KBM-7 (cell line): ENCODE measurements at regions not wholly inside any gene's neighbourhood (a gene's known extent, or its start where the extent isn't known, plus 50 kb on each side); places are given as distances from the start of the nearest gene placed in this dataset.

Experiments
- DNase-seq: peaks from one replicate; pipeline ENCODE4 v3.0.0-alpha.2; 2015
- in situ Hi-C: fragments of 300-500 bp; cut with MboI; formaldehyde crosslinking; loops from 2 replicates; pipeline ENCODE4 v1.14.3; 2020; ENCODE audit warnings: low sequenced_read_pairs, low pct_unique_long_range_greater_than_20kb, mixed read lengths

GRCh38 chr2:41735006-41735405 is 312.8 kb upstream of the PKDCC start:
- in situ Hi-C loops, result no loop called here
- DNase-seq, result no peak

- DNase-seq, result no peak
- in situ Hi-C loops, result no loop called here
These were observed 312.3 kb upstream of the PKDCC start for GRCh38 chr2:41735476-41735875.

- in situ Hi-C loops, result no loop called here
- DNase-seq, result no peak
These were observed 311.7 kb upstream of the PKDCC start for GRCh38 chr2:41736105-41736567.

- in situ Hi-C loops, result no loop called here
- no peak for DNase-seq
These were observed 311.2 kb upstream of the PKDCC start for GRCh38 chr2:41736586-41736985.

- no peak for DNase-seq
- in situ Hi-C loops, result no loop called here
These were observed 309.9 kb upstream of the PKDCC start for GRCh38 chr2:41737888-41738287.

GRCh38 chr2:41741951-41742595 is 305.7 kb upstream of the PKDCC start:
- in situ Hi-C loops, result no loop called here
- no peak for DNase-seq

GRCh38 chr2:41743324-41743723 is 304.5 kb upstream of the PKDCC start:
- DNase-seq, result no peak
- in situ Hi-C loops, result no loop called here

- DNase-seq, result no peak
- in situ Hi-C loops, result no loop called here
These were observed 297.0 kb upstream of the PKDCC start for GRCh38 chr2:41750829-41751228.

GRCh38 chr2:41759880-41760279 is 287.9 kb upstream of the PKDCC start:
- in situ Hi-C loops, result no loop called here
- DNase-seq, result no peak

- in situ Hi-C loops, result no loop called here
- DNase-seq, result no peak
These were observed 284.7 kb upstream of the PKDCC start for GRCh38 chr2:41763141-41763540.

GRCh38 chr2:41764131-41764530 is 283.7 kb upstream of the PKDCC start:
- in situ Hi-C loops, result no loop called here
- no peak for DNase-seq

- DNase-seq, result no peak
- in situ Hi-C loops, result no loop called here
These were observed 282.9 kb upstream of the PKDCC start for GRCh38 chr2:41764919-41765318.

GRCh38 chr2:41768310-41768709 is 279.5 kb upstream of the PKDCC start:
- in situ Hi-C loops, result no loop called here
- no peak for DNase-seq

GRCh38 chr2:41771710-41772109 is 276.1 kb upstream of the PKDCC start:
- in situ Hi-C loops, result no loop called here

GRCh38 chr2:41772697-41773096 is 275.1 kb upstream of the PKDCC start:
- in situ Hi-C loops, result no loop called here
- DNase-seq, result no peak

More at GRCh38 chr2:41771710-41772109, 276.1 kb upstream of the PKDCC start:
- no peak for DNase-seq

- in situ Hi-C loops, result no loop called here
- DNase-seq, result no peak
These were observed 273.7 kb upstream of the PKDCC start for GRCh38 chr2:41774011-41774605.

- no peak for DNase-seq
- in situ Hi-C loops, result no loop called here
These were observed 272.3 kb upstream of the PKDCC start for GRCh38 chr2:41775366-41776025.

GRCh38 chr2:41779888-41780287 is 267.9 kb upstream of the PKDCC start:
- in situ Hi-C loops, result no loop called here
- DNase-seq, result no peak

- in situ Hi-C loops, result no loop called here
These were observed 265.3 kb upstream of the PKDCC start for GRCh38 chr2:41782306-41783158.

GRCh38 chr2:41784496-41784895 is 263.3 kb upstream of the PKDCC start:
- DNase-seq, result no peak
- in situ Hi-C loops, result no loop called here

More at GRCh38 chr2:41782306-41783158, 265.3 kb upstream of the PKDCC start:
- DNase-seq, result peak; percentile 46
